HCT116 (cell line): ENCODE measurements at regions not wholly inside any gene's neighbourhood (a gene's known extent, or its start where the extent isn't known, plus 50 kb on each side); places are given as distances from the start of the nearest gene placed in this dataset.

Source experiments
- ATAC-seq: fragments of 200-7000 bp; cut with Tn5 transposase; 2 replicates; pipeline ENCODE4 v1.9.1; 2020; ENCODE audit warnings: mild to moderate bottlenecking, moderate library complexity
- BruUV-seq: library from RNA; stranded (reverse); fragments of 400-500 nt; replicated peaks from 2 replicates; lab custom pipeline; 2021; lab: Mats Ljungman, UMichigan
- CTCF ChIA-PET: fragments of 300-600 bp; sonication (Branson Sonifier 250); formaldehyde crosslinking; loops from one replicate; lab custom pipeline; 2021; ENCODE audit warnings: antibody characterized with exemption; lab: Charles Lee
- POLR2A ChIA-PET: fragments of 300-600, 350-600 bp; sonication (Branson Sonifier 250); formaldehyde crosslinking; loops from one replicate; lab custom pipeline; 2021; ENCODE audit warnings: antibody characterized with exemption; lab: Charles Lee
- RAD21 ChIA-PET, 2 experiments: fragments of 300-600 bp; sonication (Branson Sonifier 250); formaldehyde crosslinking; loops; one replicate each; lab custom pipeline; 2023; ENCODE audit warnings: low total read pairs in 2 of 2; ENCODE audit not compliant: uncharacterized antibody in 2 of 2, unreplicated experiment in 2 of 2, low non-redundant PET in 1 of 2; lab: Charles Lee
- DNase-seq: peaks from one replicate; pipeline ENCODE4 v3.0.0-alpha.2; 2010; ENCODE audit warnings: low read depth, low spot score
- H2AFZ ChIP-seq: fragments of 200-600 bp; shearing (Covaris generic), sonication (generic); 2 replicates; pipeline ENCODE4 v1.6.1; 2017; ENCODE audit warnings: low read depth, mixed run types, mixed read lengths, antibody characterized with exemption, low read length; ENCODE audit not compliant: poor library complexity, severe bottlenecking
- H3K27ac ChIP-seq: 2 replicates; pipeline ENCODE4 v1.5.1; 2012; ENCODE audit warnings: low read depth, low read length
- H3K27me3 ChIP-seq: fragments of 200-600 bp; sonication (generic); 2 replicates; pipeline ENCODE4 v1.6.1; 2016; ENCODE audit warnings: mixed run types, low read length, mixed read lengths; ENCODE audit not compliant: insufficient read depth
- H3K36me3 ChIP-seq, 2 experiments: fragments of 200-500 bp in 1 of 2; fragments of 200-600 bp in 1 of 2; sonication (Bioruptor generic) in 1 of 2; sonication (generic) in 1 of 2; 2 replicates each; pipeline versions ENCODE4 v1.5.1 to v1.6.1; 2014 to 2016; ENCODE audit warnings: low read length in 2 of 2, inconsistent platforms in 1 of 2, mixed read lengths in 1 of 2, mixed run types in 1 of 2; ENCODE audit not compliant: insufficient read depth in 2 of 2, control insufficient read depth in 1 of 2
- H3K4me1 ChIP-seq, 2 experiments: fragments of 200-600 bp in 1 of 2; sonication (generic) in 1 of 2; 2 replicates each; pipeline versions ENCODE4 v1.5.1 to v1.6.1; 2012 to 2017; ENCODE audit warnings: low read length in 2 of 2, inconsistent platforms in 1 of 2, mild to moderate bottlenecking in 1 of 2, mixed read lengths in 1 of 2, mixed run types in 1 of 2, moderate library complexity in 1 of 2; ENCODE audit not compliant: insufficient read depth in 2 of 2, control insufficient read depth in 1 of 2
- H3K4me2 ChIP-seq: fragments of 200-600 bp; sonication (generic); 2 replicates; pipeline ENCODE4 v1.6.1; 2017; ENCODE audit warnings: mixed run types, low read length, mixed read lengths
- H3K4me3 ChIP-seq, 2 experiments: fragments of 200-600 bp in 1 of 2; sonication (generic) in 1 of 2; replicated peaks in 1 of 2; 2 replicates each; pipeline ENCODE4 v1.5.1; 2011 to 2016; ENCODE audit warnings: low read length in 2 of 2, control low read depth in 1 of 2, low read depth in 1 of 2, mild to moderate bottlenecking in 1 of 2, mixed read lengths in 1 of 2, mixed run types in 1 of 2
- H3K79me2 ChIP-seq: fragments of 200-600 bp; sonication (generic); 2 replicates; pipeline ENCODE4 v1.6.1; 2017; ENCODE audit warnings: mild to moderate bottlenecking, mixed run types, low read length, moderate library complexity, mixed read lengths; ENCODE audit not compliant: insufficient read depth
- H3K9ac ChIP-seq: fragments of 200-600 bp; sonication (generic); 2 replicates; pipeline ENCODE4 v1.6.1; 2016; ENCODE audit warnings: low read length, mixed read lengths
- H3K9me2 ChIP-seq: fragments of 200-600 bp; sonication (generic), shearing (Covaris generic); 2 replicates; pipeline ENCODE4 v1.6.1; 2017; ENCODE audit warnings: mixed run types, mild to moderate bottlenecking, moderate library complexity; ENCODE audit not compliant: insufficient read depth
- H3K9me3 ChIP-seq, 2 experiments: fragments of 200-500 bp in 1 of 2; fragments of 200-600 bp in 1 of 2; sonication (Bioruptor generic) in 1 of 2; sonication (generic) in 1 of 2; 2 replicates each; pipeline ENCODE4 v1.6.1; 2014 to 2017; ENCODE audit warnings: low read length in 2 of 2, mixed read lengths in 2 of 2, inconsistent platforms in 1 of 2, low read depth in 1 of 2, mild to moderate bottlenecking in 1 of 2, mixed run types in 1 of 2, moderate library complexity in 1 of 2; ENCODE audit not compliant: control insufficient read depth in 1 of 2, insufficient read depth in 1 of 2
- H4K20me1 ChIP-seq: fragments of 200-600 bp; sonication (generic), shearing (Covaris generic); 2 replicates; pipeline ENCODE4 v1.6.1; 2017; ENCODE audit warnings: mixed run types, mild to moderate bottlenecking, moderate library complexity; ENCODE audit not compliant: insufficient read depth
- ELF1 ChIP-seq: IDR thresholded peaks from 2 replicates; pipeline ENCODE4 v1.6.1; 2012; ENCODE audit warnings: low read depth, borderline replicate concordance
- EZH2 ChIP-seq: fragments of 200-600 bp; sonication (generic); IDR thresholded peaks from 2 replicates; pipeline ENCODE4 v1.6.1; 2017; ENCODE audit warnings: antibody characterized with exemption, mixed run types
- EZH2phosphoT487 ChIP-seq: fragments of 200-600 bp; IDR thresholded peaks from 2 replicates; pipeline ENCODE4 v1.6.1; 2018; ENCODE audit warnings: antibody characterized with exemption, borderline replicate concordance
- POLR2A ChIP-seq: IDR thresholded peaks from 2 replicates; pipeline ENCODE4 v1.7.0; 2011; ENCODE audit warnings: borderline replicate concordance; ENCODE audit not compliant: insufficient read depth, insufficient read length; ENCODE audit errors: extremely low read depth
- RAD21 ChIP-seq: IDR thresholded peaks from 2 replicates; pipeline ENCODE4 v1.6.1; 2012; ENCODE audit warnings: low read depth, mild to moderate bottlenecking
- SIN3A ChIP-seq: IDR thresholded peaks from 2 replicates; pipeline ENCODE4 v1.6.1; 2012; ENCODE audit warnings: low read depth
- TCF7L2 ChIP-seq: IDR thresholded peaks from 2 replicates; pipeline ENCODE4 v1.7.0; 2011; ENCODE audit warnings: borderline replicate concordance, inconsistent platforms; ENCODE audit not compliant: insufficient read depth, insufficient read length; ENCODE audit errors: extremely low read depth
- ZNF274 ChIP-seq: fragments of 200-500 bp; sonication (Bioruptor generic); IDR thresholded peaks from 2 replicates; pipeline ENCODE4 v1.6.1; 2014; ENCODE audit warnings: mild to moderate bottlenecking, low read depth, low read length, inconsistent platforms
- intact Hi-C: fragments of 100-400 bp; cut with micrococcal nuclease; formaldehyde crosslinking; loops from 2 replicates; pipeline ENCODE4 v1.10.0; 2022
- TF ChIP-seq, protein P1 (sequence below), 3 experiments: fragments of 200-600 bp in 1 of 3; sonication (generic) in 1 of 3; IDR thresholded peaks in 2 of 3; conservative IDR thresholded peaks in 1 of 3; 2 replicates each; pipeline ENCODE4 v1.5.1; 2012 to 2017; ENCODE audit warnings: low read depth in 2 of 3, low read length in 2 of 3, antibody characterized with exemption in 1 of 3, borderline replicate concordance in 1 of 3, control low read depth in 1 of 3, mild to moderate bottlenecking in 1 of 3, mixed read lengths in 1 of 3, mixed run types in 1 of 3, moderate library complexity in 1 of 3; ENCODE audit not compliant: insufficient read depth in 1 of 3
- TF ChIP-seq, protein P2 (sequence below): IDR thresholded peaks from 2 replicates; pipeline ENCODE4 v1.6.1; 2012
- TF ChIP-seq, protein P3 (sequence below): IDR thresholded peaks from 2 replicates; pipeline ENCODE4 v1.6.1; 2011; ENCODE audit warnings: mild to moderate bottlenecking, low read length, moderate library complexity; ENCODE audit not compliant: insufficient replicate concordance; ENCODE audit errors: extremely low read depth

DNA sequence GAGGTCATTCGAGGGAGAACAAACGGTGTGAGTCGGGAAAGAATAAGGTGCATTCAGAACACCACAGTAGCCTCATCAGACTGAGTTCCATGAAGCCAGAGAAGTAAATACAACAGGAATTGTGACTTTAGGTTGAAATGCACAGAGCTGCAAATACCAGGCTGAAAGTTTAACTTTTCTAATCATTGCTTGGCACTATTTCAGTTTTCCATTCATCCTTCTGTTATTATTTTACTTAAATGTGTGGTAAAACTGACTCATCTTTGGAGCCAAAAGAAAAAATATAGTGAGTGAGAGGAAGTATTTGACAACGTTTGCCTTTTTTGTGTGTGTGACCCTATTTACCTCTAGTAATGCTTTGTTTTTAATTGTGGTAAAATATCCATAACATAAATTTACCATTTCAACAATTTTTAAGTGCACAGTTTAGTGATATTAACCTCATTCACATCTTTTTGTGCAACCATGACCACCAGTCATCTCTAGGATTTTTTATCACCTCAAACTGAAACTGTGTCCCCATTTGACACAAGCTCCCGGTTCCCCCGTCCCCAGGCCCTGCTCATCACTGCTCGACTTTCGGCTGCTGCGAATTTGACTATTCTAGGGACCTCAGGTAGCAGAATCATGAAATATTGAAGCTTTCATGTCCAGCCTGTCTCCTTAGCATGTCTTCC, 166.8 kb downstream of the HSD17B3 start:
- no peak overlapping the region for H3K4me2 ChIP-seq
- H3K9me2 ChIP-seq: no peaks in the 10 kb centered on the region
- ChIA-PET POLR2A (no interaction called here), CTCF (no interaction called here), RAD21 (no interaction called here)
- H3K4me1 ChIP-seq: no peaks in the 10 kb centered on the region
- intact Hi-C loops: no loop called here
- no peaks in the 10 kb centered on the region for H4K20me1 ChIP-seq
- no peaks in the 10 kb centered on the region for H3K79me2 ChIP-seq
- no peaks in the 10 kb centered on the region for H3K9me3 ChIP-seq
- H3K4me3 ChIP-seq: no peak overlapping the region
- H3K9ac ChIP-seq: no peak overlapping the region
- no peaks in the 10 kb centered on the region for H3K36me3 ChIP-seq
- H3K27me3 ChIP-seq: no peaks in the 10 kb centered on the region
- no peak overlapping the region for H2AFZ ChIP-seq
- no peak for TF ChIP-seq RAD21
- no peak for TF ChIP-seq TCF7L2
- no TSS peak for BruUV-seq
- no peak overlapping the region for H3K27ac ChIP-seq
- DNase-seq: no peak
- no peak for ATAC-seq

DNA sequence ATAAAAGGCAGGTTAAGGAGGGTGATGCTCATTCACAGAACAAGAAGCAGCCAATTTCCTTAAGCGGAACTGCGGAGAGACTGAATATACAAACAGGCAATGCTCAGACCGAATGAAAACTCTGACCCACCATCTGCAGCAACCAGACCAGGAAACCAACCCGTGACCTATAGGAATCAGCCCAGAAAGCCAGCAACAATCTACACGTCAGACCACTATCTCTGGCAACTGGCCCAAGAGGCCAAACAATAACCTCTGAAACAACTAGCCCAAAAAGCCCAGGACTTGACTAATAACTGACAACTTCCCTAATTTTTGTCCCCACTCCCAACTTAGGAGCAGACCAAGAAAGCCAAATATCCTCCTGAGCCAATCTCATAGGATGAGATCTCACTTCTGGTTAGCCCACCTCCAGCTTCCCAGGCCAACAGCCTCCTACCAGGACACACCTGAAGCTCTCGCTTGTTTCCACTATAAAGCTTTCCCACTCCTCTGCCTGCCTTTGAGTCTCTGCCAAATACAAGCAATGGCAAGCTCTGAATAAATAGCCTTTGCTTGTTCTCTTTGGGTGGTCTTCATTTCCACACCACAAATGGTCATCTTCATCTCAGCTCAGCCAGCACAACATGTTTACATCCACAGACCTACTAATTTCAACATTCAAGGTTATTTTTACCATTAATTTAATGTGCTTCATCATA, 168.5 kb downstream of the HSD17B3 start:
- Histone ChIP-seq H3K36me3 (no peaks in the 10 kb centered on the region), H3K27ac (no peak overlapping the region), H4K20me1 (no peaks in the 10 kb centered on the region), H2AFZ (no peak overlapping the region), H3K27me3 (no peaks in the 10 kb centered on the region), H3K4me1 (no peaks in the 10 kb centered on the region), H3K4me3 (no peak overlapping the region), H3K4me2 (no peak overlapping the region), H3K79me2 (no peaks in the 10 kb centered on the region), H3K9me2 (no peaks in the 10 kb centered on the region), H3K9me3 (no peaks in the 10 kb centered on the region), H3K9ac (no peak overlapping the region)
- no TSS peak for BruUV-seq
- no peak for ATAC-seq
- POLR2A ChIA-PET: no interaction called here
- RAD21 ChIA-PET: no interaction called here
- CTCF ChIA-PET: no interaction called here
- DNase-seq: no peak
- intact Hi-C loops: no loop called here
- TF ChIP-seq, protein P1, sequence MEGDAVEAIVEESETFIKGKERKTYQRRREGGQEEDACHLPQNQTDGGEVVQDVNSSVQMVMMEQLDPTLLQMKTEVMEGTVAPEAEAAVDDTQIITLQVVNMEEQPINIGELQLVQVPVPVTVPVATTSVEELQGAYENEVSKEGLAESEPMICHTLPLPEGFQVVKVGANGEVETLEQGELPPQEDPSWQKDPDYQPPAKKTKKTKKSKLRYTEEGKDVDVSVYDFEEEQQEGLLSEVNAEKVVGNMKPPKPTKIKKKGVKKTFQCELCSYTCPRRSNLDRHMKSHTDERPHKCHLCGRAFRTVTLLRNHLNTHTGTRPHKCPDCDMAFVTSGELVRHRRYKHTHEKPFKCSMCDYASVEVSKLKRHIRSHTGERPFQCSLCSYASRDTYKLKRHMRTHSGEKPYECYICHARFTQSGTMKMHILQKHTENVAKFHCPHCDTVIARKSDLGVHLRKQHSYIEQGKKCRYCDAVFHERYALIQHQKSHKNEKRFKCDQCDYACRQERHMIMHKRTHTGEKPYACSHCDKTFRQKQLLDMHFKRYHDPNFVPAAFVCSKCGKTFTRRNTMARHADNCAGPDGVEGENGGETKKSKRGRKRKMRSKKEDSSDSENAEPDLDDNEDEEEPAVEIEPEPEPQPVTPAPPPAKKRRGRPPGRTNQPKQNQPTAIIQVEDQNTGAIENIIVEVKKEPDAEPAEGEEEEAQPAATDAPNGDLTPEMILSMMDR (IDR thresholded peaks at IDR 0.05 in 2 of 3, conservative IDR thresholded peaks at IDR 0.05 in 1 of 3; ENCODE audit: borderline replicate concordance in 1 of 3, insufficient read depth in 1 of 3, low read depth in 2 of 3, low read length in 2 of 3): no peak
- TF ChIP-seq, protein P2, sequence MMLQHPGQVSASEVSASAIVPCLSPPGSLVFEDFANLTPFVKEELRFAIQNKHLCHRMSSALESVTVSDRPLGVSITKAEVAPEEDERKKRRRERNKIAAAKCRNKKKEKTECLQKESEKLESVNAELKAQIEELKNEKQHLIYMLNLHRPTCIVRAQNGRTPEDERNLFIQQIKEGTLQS: no peak
- TF ChIP-seq ELF1 (no peak), EZH2phosphoT487 (no peak), EZH2 (no peak), TCF7L2 (no peak), POLR2A (no peak), ZNF274 (no peak), SIN3A (no peak)
- TF ChIP-seq, protein P3, sequence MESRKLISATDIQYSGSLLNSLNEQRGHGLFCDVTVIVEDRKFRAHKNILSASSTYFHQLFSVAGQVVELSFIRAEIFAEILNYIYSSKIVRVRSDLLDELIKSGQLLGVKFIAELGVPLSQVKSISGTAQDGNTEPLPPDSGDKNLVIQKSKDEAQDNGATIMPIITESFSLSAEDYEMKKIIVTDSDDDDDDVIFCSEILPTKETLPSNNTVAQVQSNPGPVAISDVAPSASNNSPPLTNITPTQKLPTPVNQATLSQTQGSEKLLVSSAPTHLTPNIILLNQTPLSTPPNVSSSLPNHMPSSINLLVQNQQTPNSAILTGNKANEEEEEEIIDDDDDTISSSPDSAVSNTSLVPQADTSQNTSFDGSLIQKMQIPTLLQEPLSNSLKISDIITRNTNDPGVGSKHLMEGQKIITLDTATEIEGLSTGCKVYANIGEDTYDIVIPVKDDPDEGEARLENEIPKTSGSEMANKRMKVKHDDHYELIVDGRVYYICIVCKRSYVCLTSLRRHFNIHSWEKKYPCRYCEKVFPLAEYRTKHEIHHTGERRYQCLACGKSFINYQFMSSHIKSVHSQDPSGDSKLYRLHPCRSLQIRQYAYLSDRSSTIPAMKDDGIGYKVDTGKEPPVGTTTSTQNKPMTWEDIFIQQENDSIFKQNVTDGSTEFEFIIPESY: no peak
